Astrocyte of the spinal cord (primary cell): ENCODE measurements at regions not wholly inside any gene's neighbourhood (a gene's known extent, or its start where the extent isn't known, plus 50 kb on each side); places are given as distances from the start of the nearest gene placed in this dataset.

Source experiments
- DNase-seq: peaks from one replicate; pipeline ENCODE4 v3.0.0; 2011; ENCODE audit warnings: low read depth, low spot score
- H3K4me3 ChIP-seq: 2 replicates; pipeline ENCODE4 v1.5.1; 2011; ENCODE audit warnings: low read depth, mild to moderate bottlenecking, low read length, moderate library complexity
- CTCF ChIP-seq: IDR thresholded peaks from 2 replicates; pipeline ENCODE4 v1.5.1; 2012; ENCODE audit warnings: low read depth, mild to moderate bottlenecking, low read length, inconsistent platforms
- in situ Hi-C: cut with HindIII; loops from 2 replicates; pipeline ENCODE4 v1.10.0; 2017; ENCODE audit warnings: low sequenced_read_pairs

GRCh38 chr12:60844101-60844500 is 1248.3 kb downstream of the SLC16A7 start:
- in situ Hi-C loops = no loop called here

GRCh38 chr12:60844875-60845274 is 1249.0 kb downstream of the SLC16A7 start:
- no peak for DNase-seq
- no peak for TF ChIP-seq CTCF
- H3K4me3 ChIP-seq = no peak overlapping the region
- in situ Hi-C loops = no loop called here

More at GRCh38 chr12:60844101-60844500, 1248.3 kb downstream of the SLC16A7 start:
- TF ChIP-seq CTCF = no peak
- H3K4me3 ChIP-seq = no peak overlapping the region
- DNase-seq = no peak

GRCh38 chr12:60845696-60846095 is 1249.9 kb downstream of the SLC16A7 start:
- TF ChIP-seq CTCF = no peak
- in situ Hi-C loops = no loop called here
- H3K4me3 ChIP-seq = no peak overlapping the region
- DNase-seq = no peak

GRCh38 chr12:60847281-60847680 is 1251.5 kb downstream of the SLC16A7 start:
- DNase-seq = no peak
- in situ Hi-C loops = no loop called here
- H3K4me3 ChIP-seq = no peak overlapping the region
- no peak for TF ChIP-seq CTCF

GRCh38 chr12:60849723-60850122 is 1253.9 kb downstream of the SLC16A7 start:
- in situ Hi-C loops = no loop called here
- no peak for DNase-seq
- TF ChIP-seq CTCF = no peak
- no peak overlapping the region for H3K4me3 ChIP-seq

GRCh38 chr12:60853407-60853806 is 1257.6 kb downstream of the SLC16A7 start:
- H3K4me3 ChIP-seq = no peak overlapping the region
- in situ Hi-C loops = no loop called here
- TF ChIP-seq CTCF = no peak
- DNase-seq = no peak

- no peak for TF ChIP-seq CTCF
- H3K4me3 ChIP-seq = no peak overlapping the region
- in situ Hi-C loops = no loop called here
- DNase-seq = no peak
Measured at GRCh38 chr12:60863421-60863820, 1267.6 kb downstream of the SLC16A7 start.
